ENCODE measurements at regions not wholly inside any gene's neighbourhood (a gene's known extent, or its start where the extent isn't known, plus 50 kb on each side); places are given as distances from the start of the nearest gene placed in this dataset.

GRCh38 chr4:28469886-28470285 is 1609.2 kb downstream of the STIM2 start (continued):
- TF ChIP-seq, protein P1, sequence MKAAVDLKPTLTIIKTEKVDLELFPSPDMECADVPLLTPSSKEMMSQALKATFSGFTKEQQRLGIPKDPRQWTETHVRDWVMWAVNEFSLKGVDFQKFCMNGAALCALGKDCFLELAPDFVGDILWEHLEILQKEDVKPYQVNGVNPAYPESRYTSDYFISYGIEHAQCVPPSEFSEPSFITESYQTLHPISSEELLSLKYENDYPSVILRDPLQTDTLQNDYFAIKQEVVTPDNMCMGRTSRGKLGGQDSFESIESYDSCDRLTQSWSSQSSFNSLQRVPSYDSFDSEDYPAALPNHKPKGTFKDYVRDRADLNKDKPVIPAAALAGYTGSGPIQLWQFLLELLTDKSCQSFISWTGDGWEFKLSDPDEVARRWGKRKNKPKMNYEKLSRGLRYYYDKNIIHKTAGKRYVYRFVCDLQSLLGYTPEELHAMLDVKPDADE (IDR thresholded peaks at IDR 0.05): no peak

DNA sequence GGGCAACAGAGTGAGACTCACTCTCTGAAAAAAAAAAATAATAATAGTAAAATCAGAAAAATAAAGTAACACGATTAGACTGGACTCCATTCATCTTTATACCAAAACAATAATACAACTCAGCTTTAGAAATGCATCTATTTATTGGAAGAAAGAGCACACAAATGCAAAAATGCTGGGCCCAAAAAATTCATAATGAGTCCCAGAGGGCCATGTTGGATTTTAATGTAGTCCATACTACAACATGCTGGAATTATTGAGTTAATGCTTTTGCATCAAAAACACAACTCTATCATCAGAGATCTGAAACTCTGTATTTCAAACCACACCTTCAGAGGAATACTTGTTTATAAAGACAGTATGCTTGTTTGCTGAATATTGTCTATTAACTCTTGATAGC is 1614.7 kb downstream of the STIM2 start:
- Histone ChIP-seq H3F3A (replicated peaks; ENCODE audit: low read depth) (no peaks in the 10 kb centered on the region), H3K4me1 (ENCODE audit: insufficient read depth) (peaks cover 17% of the 10 kb centered on the region), H3K4me3 (no peak overlapping the region), H2AFZ (no peak overlapping the region), H4K20me1 (replicated peaks; ENCODE audit: insufficient read depth) (no peaks in the 10 kb centered on the region), H3K9me2 (ENCODE audit: insufficient read depth) (peaks cover 8% of the 10 kb centered on the region; the same call in 1 of the 2 replicates), H3K4me2 (no peak overlapping the region), H3K79me2 (replicated peaks; ENCODE audit: insufficient read depth) (no peaks in the 10 kb centered on the region), H3K27me3 (ENCODE audit: insufficient read depth) (no peaks in the 10 kb centered on the region), H3K36me3 (ENCODE audit: insufficient read depth) (no peaks in the 10 kb centered on the region), H3K27ac (ENCODE audit: low read depth) (no peak overlapping the region)
- Mint-ChIP-seq H3K36me3 (ENCODE audit: low read depth) (no peaks in the 10 kb centered on the region), H3K4me1 (peaks cover 20% of the 10 kb centered on the region), H3K27me3 (ENCODE audit: insufficient read depth, low read depth, poor library complexity) (no peaks in the 10 kb centered on the region), H3K27ac (no peak overlapping the region), H3K4me3 (no peak overlapping the region), H3K9me3 (no peaks in the 10 kb centered on the region; the same call in 2 of the 3 replicates)
- DNase-seq (ENCODE audit: low spot score) (no peak), ATAC-seq (no peak)
- TF ChIP-seq EZH2 (IDR thresholded peaks at IDR 0.05; ENCODE audit: low read depth, unreplicated experiment): no peak
- TF ChIP-seq EZH2phosphoT487 (IDR thresholded peaks at IDR 0.05; ENCODE audit: unreplicated experiment): no peak
- TF ChIP-seq NANOG (IDR thresholded peaks at IDR 0.05; ENCODE audit: borderline replicate concordance): no peak
- TF ChIP-seq CREB1 (CRISPR knock-in tag; IDR thresholded peaks at IDR 0.05; ENCODE audit: low read depth): no peak
- TF ChIP-seq ZNF331 (CRISPR knock-in tag; IDR thresholded peaks at IDR 0.05; ENCODE audit: low read depth): no peak
- TF ChIP-seq STAT1 (IDR thresholded peaks at IDR 0.05; ENCODE audit: unreplicated experiment): no peak
- TF ChIP-seq, protein P2, sequence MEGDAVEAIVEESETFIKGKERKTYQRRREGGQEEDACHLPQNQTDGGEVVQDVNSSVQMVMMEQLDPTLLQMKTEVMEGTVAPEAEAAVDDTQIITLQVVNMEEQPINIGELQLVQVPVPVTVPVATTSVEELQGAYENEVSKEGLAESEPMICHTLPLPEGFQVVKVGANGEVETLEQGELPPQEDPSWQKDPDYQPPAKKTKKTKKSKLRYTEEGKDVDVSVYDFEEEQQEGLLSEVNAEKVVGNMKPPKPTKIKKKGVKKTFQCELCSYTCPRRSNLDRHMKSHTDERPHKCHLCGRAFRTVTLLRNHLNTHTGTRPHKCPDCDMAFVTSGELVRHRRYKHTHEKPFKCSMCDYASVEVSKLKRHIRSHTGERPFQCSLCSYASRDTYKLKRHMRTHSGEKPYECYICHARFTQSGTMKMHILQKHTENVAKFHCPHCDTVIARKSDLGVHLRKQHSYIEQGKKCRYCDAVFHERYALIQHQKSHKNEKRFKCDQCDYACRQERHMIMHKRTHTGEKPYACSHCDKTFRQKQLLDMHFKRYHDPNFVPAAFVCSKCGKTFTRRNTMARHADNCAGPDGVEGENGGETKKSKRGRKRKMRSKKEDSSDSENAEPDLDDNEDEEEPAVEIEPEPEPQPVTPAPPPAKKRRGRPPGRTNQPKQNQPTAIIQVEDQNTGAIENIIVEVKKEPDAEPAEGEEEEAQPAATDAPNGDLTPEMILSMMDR (conservative IDR thresholded peaks at IDR 0.05; ENCODE audit: low read depth in 2 of 2): no peak
- TF ChIP-seq JUNB (IDR thresholded peaks at IDR 0.05; ENCODE audit: unreplicated experiment): no peak
- TF ChIP-seq, protein P1 (IDR thresholded peaks at IDR 0.05): no peak
- no peak for TF ChIP-seq REST (IDR thresholded peaks at IDR 0.05; ENCODE audit: unreplicated experiment)
- no peak for TF ChIP-seq ZNF114 (CRISPR knock-in tag; IDR thresholded peaks at IDR 0.05)
- TF ChIP-seq POLR2AphosphoS5 (IDR thresholded peaks at IDR 0.05; ENCODE audit: low read depth): no peak
